Choroid plexus epithelial cell (primary cell): ENCODE measurements at regions not wholly inside any gene's neighbourhood (a gene's known extent, or its start where the extent isn't known, plus 50 kb on each side); places are given as distances from the start of the nearest gene placed in this dataset.
"Not testable (repeated sequence)": the region's sequence is repeated elsewhere in the genome, so short reads cannot be mapped to it uniquely, and the experiment has no call there.

Experiments
- DNase-seq: peaks from one replicate; pipeline ENCODE4 v3.0.0-alpha.2; 2010; ENCODE audit warnings: low read depth
- H3K4me3 ChIP-seq: 2 replicates; pipeline ENCODE4 v1.5.1; 2011; ENCODE audit warnings: low read depth, mild to moderate bottlenecking, control low read depth, low read length, moderate library complexity
- CTCF ChIP-seq: conservative IDR thresholded peaks from 2 replicates; pipeline ENCODE4 v1.5.1; 2011; ENCODE audit warnings: low read depth, mild to moderate bottlenecking, control low read depth, inconsistent platforms, low read length, moderate library complexity

GRCh38 chr4:169898095-169898494, 128.1 kb downstream of the MFAP3L start:
- no peak for DNase-seq
- no peak for TF ChIP-seq CTCF
- no peak overlapping the region for H3K4me3 ChIP-seq

GRCh38 chr4:169894767-169895166, 131.4 kb downstream of the MFAP3L start:
- DNase-seq, H3K4me3 ChIP-seq: not testable (repeated sequence)

GRCh38 chr4:169885893-169886292, 128.1 kb upstream of the HPF1 start:
- H3K4me3 ChIP-seq = no peak overlapping the region
- no peak for DNase-seq
- no peak for TF ChIP-seq CTCF

- no peak for DNase-seq
- TF ChIP-seq CTCF = no peak
- no peak overlapping the region for H3K4me3 ChIP-seq
These were observed 124.0 kb upstream of the HPF1 start for GRCh38 chr4:169881769-169882168.

GRCh38 chr4:169870507-169870906, 112.8 kb upstream of the HPF1 start:
- DNase-seq = no peak
- TF ChIP-seq CTCF = no peak
- H3K4me3 ChIP-seq = no peak overlapping the region

GRCh38 chr4:169869490-169869889, 111.7 kb upstream of the HPF1 start:
- no peak for TF ChIP-seq CTCF
- H3K4me3 ChIP-seq = no peak overlapping the region
- DNase-seq = no peak

GRCh38 chr4:169861593-169861992, 103.8 kb upstream of the HPF1 start:
- DNase-seq = no peak
- no peak overlapping the region for H3K4me3 ChIP-seq
- TF ChIP-seq CTCF = no peak
